ENCODE measurements at regions not wholly inside any gene's neighbourhood (a gene's known extent, or its start where the extent isn't known, plus 50 kb on each side); places are given as distances from the start of the nearest gene placed in this dataset.
"Not testable (repeated sequence)": the region's sequence is repeated elsewhere in the genome, so short reads cannot be mapped to it uniquely, and the experiment has no call there.

DNA sequence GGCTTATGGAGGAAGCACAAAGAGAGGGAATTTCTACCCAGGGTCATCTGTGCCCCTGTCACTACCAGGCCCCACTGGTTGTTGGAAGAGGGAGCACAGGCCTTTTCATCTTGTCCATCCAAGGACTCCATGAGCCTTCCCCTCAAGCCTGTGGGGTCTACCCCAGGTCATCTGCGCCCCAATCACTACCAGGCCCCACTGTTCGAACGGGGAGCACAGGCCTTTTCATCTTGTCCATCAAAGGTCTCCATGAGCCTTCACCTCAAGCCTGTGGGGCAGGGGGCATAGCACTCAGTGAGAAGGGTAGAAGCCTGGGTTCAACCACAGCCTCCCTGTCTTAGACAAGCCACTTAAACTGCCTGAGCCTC lies 101.5 kb upstream of the CDH5 start:
- no peak for DNase-seq

DNA sequence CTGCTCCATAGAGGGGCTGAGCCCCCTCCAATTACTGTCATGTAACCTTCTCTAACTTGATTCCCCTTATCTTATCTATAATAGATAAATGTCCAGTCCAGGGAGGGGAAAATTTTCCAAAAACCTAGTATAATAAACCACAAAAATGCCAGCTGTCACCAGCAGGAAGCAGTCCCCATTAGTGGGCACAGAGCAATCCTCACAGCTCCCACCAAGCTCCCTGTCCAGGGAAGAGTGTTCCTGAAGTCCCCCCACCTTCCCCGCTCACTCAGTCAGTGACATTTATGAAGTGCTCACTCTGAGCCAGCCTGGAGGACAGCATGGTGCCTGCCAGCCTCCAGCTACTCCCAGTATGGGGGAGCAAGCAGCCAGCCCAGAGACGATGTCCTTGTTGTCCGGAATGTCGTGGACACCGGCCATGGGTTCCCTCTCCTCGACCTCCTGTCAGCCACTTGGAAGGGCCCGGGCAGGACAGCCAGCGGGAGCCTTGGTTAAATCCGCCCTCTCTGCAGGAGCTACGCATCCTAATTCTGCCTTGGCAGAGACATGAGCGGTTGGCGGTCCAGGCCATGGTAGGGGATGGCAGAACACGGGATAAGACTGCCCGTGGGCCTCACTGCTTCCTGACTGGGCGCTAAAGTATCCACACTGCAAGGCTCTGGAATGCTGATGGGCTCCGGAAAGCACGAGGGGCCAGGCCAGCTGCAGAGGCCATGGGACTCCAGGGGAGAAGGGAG lies 102.0 kb upstream of the CDH5 start:
- no peak for DNase-seq

DNA sequence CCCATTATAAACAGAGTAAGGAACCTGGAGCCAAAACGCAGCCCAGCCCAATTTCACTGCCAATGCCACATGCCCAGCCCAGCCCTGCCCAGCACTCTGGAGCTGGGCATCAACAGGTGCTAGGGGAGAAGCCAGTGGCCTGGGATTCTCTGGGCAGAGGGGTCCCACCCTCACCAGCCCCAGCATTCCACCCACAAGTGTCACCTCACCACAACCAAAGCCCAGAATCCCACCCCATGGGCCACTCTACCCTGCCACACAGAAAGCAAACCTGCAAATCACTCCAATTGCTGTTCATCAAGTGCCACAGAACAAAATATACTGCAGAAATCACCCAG lies 102.5 kb upstream of the CDH5 start:
- DNase-seq = no peak

DNA sequence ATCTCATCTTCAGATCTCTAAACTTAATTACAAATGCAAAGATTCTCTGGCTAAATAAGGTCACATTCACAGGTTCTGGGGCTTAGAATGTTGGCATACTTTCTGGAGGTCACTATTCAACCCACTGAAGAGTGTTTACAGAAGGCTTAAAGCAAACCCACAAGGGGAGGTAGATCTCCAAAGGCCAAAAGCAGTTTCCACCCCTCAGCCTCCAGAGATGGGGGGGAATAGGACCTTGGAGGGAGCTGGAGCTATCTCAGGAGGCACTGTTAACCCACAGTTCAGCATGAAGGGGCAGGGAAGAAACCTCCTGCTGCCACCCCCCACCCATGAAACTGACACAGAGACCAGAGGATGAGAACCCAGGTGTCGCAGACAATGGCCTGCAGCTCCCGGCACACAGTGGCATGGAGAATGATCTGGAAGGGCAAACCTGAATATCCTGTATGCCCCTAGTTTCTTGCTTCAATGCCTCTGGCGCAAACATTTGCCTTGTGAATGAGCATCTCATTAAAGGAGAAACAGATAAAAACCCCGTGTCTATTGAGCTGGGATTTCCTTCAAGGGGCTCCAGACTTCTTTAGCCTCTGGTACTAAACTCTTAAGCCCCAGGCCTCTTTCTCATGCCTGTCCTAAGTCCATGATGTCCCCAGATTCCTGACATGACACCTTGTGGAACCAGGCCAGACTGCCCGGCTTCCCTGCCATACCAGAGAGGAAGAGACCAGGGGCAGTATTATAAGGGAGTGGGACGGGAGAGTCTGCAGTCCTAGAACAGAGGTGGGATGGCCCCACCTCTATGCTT lies 103.1 kb upstream of the CDH5 start:
- no peak for DNase-seq

DNA sequence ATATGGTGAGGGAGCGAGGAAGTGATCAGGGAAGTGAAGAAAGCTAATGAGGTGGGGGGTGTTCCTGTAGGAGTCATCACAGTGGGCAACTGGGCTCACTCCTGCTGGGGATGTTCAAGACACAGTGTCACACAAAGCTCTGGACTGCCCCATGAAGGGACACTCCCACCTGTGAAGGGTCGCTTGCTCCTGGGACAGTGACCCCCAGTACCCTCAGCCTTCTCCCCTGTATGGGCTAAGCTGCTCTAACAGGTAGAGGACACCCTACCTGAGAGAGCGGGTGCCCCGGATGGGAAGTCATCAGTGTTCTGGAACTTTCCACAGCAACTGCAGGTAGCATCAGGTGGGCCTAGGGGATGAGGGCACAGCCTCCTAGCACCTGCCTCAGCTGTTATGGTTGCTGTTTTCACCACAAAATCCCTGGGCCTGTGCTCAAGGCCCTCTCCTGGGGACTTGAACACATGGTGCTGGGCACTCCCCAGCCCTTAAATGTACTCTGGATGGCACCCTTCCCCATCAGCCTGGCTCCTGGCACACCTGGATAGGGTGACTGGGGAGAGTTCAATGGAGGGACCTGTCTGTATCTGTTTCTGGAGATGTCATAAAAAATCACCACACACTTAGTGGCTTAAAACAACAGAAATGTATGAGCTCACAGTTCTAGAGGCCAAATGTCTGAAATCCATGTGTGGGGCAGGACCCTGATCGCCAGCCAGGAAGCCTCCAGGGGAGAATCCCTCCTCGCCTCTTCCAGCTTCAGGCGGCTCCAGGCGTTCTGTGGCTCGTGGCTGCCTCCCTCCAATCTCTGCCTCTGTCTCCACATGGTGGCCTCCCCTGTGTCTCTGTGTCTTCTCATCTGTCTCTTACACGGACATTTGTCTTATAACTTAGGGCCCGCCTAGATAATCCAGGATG lies 104.0 kb upstream of the CDH5 start:
- DNase-seq = no peak

DNA sequence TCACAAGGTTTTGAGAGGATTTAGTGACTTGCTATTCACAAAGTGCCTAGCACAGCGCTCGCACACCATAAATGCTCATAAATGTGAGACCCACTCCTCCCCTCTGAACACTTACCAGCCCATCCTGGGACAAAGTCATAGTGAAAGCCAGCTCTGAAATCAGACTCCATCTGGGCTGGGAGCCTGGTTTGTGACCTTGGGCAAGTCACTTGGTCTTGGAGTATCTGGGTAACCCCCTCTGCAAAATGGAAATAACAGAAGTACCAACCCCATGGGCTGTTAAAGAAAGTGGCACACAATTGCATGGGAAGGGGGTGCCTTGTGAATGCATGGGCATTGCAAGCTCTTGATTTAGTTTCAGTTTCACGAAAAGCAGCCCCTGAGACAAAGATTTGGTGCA lies 104.7 kb upstream of the CDH5 start:
- DNase-seq = no peak

DNA sequence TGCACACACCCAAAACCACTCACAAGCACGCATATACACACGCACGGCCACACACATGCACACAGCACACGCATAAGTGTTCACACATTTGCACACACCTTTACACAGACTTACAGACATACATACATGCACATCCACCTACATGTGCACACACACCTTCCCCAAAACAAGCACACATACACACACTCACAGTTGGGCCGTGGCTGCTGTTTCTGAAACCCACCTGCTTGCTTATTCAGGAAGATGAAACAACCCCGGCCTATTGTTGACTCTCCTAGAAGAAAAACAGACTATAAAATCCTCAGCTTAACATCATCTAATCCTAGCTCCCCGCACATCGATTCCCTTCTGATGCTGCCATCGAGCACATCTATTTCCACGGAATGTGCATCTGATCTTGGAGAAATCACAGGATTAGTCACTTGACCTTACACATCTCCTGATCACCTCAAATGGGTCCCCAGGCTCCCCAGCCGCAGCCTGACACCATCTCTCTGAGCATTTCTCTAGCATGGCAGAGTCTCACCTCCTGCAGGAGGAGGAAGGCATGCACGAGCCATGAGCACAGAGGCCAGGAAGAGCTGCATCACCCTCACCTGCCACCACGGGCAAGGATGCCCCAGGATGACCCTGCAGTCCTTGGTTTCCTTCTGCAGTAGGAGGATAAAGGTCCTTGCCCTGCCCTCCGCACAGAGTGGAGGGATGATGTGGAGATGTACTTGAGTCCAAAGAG lies 105.8 kb upstream of the CDH5 start:
- DNase-seq = no peak

DNA sequence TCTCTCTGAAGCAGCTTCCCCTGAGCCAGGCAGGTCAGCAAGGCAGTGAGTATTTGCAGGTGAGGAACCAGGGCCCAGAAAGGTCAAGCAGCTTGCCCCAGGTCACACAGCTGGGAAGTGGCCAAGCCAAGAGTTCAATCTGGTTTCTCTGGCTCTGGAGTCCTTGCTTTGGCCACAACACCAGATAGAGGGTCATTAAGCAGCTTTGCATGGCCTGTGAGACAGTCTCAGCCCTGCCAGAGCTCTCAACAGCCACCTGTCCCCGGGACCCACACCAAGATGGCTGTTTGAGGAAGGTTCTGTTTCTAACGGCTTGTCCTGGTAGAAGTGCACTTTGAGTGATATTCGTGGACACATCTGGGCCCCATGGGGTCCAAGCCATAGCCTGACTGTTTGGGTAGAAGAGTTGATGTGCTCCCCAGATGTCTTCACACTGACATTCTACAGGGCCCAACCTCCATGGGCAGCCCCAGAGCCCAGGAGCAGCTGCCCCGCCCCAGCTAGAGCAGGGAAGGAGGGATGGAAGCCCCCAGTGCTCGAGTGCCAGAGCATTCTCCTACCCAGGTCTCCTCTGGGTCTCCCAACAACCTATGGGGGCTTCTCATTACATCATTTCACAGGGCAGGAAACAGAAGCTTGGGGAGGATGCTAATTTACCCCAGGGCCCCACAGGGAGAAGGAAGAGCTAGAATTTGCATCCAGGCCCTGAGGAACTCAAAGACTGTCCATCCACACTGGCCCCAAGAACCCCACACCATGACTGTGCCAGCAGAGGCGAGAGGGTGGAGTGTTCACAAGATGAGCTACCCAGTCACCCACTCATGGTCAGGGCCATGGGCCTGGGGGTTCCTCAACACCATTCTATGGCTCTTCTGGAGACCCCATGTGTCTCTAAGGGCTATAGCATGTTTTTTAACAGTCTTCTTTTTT lies 107.3 kb upstream of the CDH5 start:
- DNase-seq = no peak

DNA sequence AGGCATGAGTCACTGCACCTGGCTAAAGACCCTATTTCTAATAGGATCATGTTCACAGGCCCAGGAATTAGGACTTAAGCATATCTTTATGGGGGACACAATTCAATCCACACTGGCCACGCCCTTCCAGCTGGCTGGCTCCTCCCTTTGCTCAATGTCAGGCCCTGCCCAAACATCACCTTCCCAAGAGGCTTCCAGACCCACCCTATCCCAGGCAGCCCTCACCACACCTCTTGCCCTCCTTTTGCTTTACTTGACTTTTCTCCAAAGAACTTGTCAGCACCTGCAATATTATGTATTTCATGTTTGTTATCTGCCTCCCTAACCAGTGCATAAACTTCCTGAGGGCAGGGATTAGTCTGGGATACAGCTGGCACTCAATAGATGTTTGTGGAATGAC lies 109.6 kb upstream of the CDH5 start:
- no peak for DNase-seq

DNA sequence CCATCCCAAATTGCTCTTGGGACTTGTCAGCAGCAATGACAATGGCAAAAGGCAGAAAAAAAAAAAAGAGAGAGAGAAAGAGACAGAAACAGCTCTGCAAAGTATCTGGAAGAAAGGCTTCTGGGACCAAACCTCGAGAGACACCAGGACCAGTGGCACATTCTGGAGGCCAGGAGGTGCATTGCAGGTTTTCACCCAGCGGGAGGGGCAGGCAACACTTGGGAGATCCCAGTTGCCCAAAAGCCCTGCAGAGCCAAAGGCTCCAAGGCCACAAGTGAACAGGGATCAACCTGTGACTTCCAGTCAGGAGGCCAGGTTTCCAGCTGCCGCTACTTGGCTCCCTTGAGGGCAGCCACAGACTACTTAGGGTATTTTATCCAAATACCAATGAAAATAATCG lies 110.8 kb upstream of the CDH5 start:
- no peak for DNase-seq

DNA sequence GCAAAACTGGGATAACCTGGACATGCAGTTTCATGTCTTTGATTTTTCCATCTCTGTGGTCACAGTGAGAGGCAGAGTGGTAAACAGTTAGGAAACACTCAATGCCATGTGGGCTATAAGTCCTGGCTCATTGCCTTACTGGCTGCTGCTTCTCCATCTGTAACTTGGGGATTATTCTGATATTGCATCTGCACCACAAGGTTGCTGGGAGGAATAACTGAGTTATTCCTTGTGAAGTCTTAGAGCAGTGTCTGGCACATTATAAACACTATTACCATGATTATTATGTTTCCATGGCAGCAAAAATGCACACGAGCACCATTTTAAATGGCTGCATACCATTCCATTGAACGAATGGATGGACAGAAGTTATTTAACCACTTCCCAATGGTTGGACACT lies 111.7 kb upstream of the CDH5 start:
- DNase-seq = no peak

DNA sequence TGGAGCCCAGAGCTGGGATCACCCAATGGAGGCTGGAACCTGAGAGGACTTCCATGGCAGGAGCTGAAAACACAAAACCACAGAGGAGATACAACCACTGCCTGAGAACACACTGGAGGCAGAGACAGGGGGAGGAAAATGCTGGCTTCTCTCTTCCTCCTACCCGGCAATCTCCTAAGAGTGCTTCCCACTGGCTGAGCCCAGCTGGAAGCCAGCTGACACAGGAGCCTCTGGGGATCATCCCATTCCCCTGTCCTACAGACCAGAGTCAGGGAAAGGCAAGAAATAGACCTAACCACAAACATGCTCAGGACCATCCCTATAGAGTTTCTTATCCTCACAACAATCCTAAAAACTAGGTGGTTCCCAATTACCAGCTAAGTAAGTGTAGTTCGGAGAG lies 112.4 kb upstream of the CDH5 start:
- no peak for DNase-seq

DNA sequence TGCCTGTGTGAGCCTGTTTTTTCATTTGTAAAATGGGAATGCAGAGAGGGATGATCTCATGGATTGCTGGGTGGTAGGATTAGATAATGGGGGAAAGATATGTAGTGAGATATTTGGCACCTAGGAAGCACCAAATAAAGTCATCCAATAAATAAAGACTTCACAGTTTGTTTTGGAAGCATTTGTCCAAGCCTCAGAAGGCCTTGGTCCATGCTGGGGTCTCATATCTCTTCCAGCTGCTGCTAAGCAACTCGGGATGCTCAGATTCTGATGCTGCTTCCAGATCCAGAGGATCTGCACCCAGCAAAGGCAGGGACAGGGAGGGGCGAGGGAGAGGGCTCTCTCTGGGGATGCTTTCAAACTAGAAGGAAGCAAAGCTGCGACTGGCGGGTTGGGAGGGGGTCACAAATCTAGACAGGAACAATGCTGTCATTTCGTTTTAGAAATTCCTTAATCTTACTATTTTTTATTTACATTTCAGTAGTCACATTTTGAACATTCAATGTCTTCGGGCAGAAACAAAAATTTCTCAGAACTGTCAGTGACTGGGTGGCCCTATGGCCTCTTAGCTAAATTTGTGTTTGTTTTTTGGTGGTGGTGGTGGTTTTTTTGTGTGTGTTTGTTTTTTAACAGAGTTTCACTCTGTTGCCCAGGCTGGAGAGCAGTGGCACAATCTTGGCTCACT lies 114.9 kb upstream of the CDH5 start:
- no peak for DNase-seq

DNA sequence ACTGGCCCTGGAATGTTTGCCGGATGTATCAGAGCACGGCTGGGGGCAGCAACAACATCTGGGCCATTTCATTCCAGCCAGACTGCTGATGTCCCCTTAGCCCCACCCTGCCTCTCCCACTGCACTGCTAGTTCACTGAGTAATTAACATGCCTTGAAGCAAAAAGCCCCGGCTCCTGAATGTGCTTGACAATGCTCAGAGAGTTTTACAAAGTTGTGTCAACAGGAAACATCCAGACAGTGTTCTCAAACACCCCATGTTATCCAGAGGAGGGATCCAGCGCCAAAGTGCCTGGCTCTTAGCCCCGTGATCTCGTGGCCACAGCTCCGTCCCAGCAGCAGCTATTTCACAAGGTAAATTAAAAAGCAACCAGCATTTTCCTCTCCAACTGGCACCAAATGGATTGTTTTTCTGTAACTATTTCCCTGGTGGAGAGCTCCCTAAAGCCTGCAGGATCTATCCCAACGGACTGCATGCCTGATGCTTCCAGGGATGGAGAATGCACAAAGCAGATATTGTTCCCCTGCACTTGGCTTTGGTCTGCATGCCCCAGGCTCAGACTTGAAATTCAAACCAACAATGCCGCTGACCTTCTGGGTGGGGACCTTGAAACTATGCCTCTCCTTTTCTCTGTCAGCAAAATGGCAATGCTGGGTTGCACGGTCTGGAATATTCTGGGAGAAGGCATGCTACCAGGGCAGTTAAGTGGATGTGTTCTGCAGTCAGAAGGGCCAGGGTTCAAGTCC lies 115.6 kb upstream of the CDH5 start:
- DNase-seq = no peak

DNA sequence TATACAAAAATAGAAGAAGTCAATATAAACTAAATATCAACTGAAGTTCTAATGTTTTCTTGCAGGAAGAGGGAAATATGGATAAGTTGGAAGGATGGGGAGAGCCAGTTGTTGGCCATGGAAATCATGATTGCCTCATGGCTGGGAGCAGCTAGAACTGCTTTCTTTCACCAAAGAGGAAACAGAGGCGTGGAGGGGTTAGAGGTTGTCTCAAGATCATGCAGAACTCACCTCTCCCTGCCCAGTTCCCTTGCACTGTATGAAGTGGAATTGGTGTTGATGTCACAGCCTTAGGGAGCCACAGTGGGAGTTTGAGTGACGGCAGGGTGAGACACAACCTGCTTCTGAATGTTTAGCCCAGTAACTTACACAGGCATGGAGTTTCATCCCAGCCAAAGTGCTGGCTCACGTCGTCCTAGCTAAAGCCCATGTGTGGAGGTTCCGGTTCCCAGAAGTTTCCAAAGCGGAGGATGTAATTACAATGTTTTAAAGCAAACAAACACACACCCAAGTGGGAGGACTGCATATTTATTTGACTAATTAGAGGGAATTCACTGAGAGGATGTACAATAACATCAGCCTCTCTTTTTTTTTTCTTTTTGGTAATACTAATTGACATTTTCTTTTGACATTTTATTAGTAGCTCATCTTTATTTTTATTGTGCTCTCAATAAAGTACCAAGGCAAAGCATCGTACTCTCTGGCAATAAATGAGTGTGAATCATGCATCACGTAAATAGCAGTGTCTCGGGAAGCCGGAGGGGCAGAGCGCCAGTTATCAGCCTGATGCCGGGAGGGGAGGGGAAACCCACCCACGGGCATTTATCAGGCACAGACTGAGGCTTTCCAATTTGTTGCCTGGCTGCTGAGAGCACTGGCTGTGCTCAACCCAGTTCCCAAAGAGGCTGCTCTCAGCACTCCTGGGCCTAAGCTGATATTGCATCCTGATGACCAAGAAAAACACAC lies 118.7 kb upstream of the CDH5 start:
- DNase-seq = no peak

DNA sequence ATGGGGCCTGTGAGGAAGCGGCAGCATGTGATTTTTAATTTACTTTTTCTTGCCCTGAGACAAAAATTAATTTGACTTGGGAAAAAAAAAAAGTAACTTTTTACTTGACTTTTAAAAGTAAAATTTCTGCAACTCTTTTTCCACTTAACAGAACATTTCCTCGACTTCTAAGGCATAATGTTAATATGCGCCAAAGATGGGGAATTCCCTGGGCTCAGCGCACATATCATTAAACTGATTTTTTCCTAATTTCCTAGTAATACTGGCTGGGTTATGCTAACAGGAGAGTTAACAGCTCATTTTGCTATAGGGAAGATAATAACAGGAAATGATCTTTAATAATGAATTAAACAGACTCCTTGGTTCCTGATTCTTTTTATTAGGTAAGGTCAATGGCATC lies 120.6 kb upstream of the CDH5 start:
- DNase-seq = no peak

DNA sequence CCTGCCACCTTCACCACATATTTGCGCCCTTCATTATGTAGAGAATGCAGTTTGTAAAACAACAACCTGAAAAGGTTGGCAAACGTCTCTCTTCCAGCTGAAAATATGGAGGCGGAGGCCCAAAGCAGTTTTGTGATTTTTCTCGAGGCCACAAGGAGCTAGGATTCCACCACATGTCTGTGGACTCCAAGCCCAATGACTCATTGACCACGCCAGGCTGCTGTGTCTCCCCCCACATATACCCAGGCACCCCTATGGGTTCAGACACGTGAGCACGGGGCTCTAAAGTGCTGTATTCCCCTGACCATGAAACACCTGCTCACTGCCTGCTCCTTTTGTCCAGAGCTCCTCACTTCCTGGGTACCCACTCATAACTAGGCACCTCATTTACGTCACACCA lies 121.4 kb upstream of the CDH5 start:
- DNase-seq = no peak

DNA sequence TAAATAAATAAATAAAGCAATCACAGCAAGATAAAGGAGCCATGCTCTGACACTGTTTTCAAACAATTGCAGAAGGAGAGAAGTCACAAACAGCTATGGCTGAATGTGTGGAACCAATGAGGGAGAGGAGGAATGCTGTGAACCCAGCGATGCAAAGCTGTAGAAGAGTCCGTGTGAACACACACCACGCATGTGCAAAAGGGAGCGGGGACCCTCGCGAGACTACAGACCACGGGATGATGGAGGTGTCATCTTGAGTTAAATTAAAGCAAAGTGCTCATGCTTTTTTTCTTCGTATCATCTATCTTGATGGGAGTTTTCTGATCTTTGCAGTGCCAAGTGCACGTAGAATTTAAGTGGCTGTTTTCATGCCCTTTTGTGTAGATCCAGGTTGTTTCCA lies 123.8 kb upstream of the CDH5 start:
- DNase-seq = no peak

DNA sequence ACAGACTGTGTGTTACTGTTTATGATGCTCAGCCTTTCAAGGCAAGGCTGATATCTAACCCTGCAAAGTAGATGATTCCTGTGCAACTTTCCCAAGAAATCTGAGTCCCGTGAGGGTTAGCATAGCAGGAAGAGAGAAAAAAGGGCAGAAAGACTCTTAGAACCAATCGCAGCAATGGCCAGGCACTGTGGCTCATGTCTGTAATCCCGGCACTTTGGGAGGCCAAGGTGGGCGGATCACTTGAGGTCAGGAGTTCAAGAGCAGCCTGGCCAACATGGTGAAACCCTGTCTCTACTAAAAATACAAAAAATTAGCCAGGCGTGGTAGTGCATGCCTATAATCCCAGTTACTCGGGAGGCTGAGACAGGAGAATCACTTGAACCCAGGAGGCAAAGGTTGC lies 124.3 kb upstream of the CDH5 start:
- not testable (repeated sequence) for DNase-seq

All from activated naive CD4-positive, alpha-beta T cell (primary cell).